Activated effector memory CD4-positive, alpha-beta T cell treated with Interleukin-2 at 50 U/mL for 16 hours (primary cell): ENCODE measurements at regions not wholly inside any gene's neighbourhood (a gene's known extent, or its start where the extent isn't known, plus 50 kb on each side); places are given as distances from the start of the nearest gene placed in this dataset.
"Not testable (repeated sequence)": the region's sequence is repeated elsewhere in the genome, so short reads cannot be mapped to it uniquely, and the experiment has no call there.

ENCODE experiments used
- DNase-seq: peaks from one replicate; pipeline ENCODE4 v3.0.0-alpha.2; 2020

DNA sequence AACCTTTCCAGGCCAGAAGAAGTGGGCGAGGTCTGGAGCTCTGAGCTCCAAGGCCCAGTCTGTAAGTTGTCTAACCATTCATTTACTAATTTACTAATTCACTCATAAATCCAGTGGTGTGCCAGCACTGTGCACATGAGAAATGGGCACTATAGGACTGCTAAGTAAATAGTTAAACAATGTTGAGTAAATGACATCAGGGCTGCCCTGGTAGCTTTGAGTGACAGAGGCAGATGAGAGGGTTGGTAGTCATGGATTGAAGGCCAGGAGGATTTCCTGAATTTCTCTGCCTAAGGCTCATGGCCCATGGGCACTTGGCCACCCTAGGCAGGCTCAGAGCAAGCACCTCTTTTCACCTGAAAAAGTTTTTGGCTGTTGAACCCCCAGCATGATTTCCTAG is 216.9 kb upstream of the RXFP2 start:
- no peak for DNase-seq

DNA sequence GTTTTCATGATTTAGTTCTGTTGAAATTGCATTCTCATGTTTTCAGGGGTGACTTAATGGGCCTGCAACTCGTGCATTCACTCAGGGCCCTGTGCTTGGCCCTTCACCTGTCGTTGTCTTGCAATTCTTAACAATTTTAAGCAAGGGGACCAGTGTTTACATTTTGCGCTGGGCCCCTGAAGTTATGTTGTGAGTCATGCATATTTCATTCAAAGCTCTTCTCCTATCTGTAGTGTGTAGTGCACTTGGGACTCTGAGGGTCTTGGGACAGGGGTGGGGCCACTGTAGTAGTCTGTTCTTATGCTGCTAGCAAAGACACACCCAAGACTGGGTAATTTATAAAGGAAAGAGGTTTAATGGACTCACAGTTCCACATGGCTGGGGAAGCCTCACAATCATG is 211.2 kb upstream of the RXFP2 start:
- no peak for DNase-seq

DNA sequence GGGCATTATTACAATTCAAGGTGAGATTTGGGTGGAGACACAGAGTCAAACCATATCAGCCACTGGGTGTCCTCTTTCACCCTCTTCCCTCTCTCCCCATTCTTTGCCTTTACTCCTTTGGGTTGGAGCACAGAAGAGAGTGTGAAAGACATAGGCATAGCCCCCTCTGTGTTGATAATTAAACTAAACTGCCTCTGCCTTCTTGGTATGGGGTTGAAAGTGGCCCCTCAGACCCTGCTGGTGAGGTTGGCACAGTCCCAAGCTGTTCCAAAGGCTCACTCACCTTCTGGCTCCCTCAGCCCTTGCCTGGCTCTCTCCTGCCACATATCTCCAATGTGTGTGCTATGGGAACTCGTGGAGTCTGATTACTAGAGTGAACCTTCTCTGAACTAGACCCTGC is 210.6 kb upstream of the RXFP2 start:
- no peak for DNase-seq

DNA sequence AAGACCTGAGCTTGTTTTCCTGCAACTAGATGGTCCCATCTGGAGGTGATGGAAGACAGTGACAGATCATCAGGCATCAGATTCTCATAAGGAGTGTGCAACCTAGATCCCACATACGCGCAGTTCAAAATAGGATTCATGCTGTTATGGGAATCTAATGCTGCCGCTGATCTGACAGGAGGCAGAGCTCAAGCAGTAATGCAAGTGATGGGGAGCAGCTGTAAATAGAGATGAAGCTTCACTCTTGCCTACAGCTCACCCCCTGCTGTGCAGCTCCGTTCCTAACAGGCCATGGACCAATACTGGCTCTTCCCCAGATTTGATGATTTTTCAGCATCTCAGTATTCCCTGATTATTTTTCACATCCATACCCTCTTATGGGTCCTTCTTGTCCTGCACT is 208.4 kb upstream of the RXFP2 start:
- DNase-seq = no peak

DNA sequence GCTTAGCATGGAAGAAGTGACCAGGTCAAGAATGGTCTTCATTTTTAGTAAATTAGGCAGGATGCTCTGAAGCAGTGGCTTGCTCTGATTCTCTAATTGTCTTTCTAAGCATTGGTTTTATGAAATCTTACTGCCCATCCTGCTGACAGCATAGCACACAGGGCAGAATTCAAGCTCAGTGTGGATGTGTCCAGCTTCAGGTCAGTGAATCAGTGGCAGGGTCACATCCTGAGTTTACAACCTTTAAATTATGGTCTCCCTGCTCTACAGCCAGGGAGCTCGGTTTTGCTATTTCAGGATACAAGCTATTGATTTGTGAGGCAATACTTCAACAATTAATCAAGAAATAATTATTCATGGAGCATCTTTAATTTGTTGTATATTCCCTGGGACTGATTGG is 202.3 kb upstream of the RXFP2 start:
- no peak for DNase-seq

DNA sequence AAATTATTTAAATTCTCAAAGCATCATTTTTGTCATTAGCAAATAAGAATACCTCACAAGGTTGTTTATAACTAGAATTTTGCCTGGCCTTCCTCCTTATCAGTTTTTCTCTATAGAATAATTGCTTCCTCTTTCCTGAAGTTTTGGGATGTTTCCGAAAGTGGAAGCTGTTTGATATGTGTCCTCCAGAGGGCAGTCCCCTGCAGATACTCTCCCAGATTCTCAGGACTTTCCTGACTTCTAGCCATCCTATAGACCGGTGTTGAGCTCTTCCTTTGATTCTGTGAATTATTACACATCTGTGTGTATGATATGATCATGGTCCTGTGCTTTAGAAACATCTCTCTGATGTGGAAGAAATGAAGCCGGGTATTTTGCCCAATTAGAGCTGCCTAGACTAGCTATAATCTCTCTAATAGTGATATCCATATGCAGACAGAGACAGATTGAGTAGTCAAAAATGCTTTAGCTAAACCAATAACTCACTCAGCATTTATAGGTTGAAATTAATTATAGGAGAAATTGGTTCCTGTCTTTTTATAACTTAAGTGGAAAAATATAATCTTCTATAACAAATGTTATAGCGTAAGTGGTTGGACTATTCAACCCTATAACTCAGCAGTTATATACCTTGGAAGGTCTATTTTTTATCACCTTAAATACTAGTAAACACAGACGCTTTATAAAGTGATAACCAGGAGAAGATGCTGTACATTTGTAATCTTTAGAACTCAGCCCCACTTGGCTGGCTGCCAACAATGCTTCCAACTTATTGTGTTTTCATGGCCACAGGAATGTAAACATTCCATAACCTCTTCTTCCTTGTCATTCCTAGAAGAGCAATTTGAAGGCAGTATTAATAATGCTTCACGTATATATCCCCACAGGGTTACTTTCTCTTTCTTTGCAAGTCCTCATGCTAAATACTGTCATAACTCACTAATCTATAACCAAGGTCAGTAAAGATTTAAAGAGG is 201.0 kb upstream of the RXFP2 start:
- DNase-seq = no peak

DNA sequence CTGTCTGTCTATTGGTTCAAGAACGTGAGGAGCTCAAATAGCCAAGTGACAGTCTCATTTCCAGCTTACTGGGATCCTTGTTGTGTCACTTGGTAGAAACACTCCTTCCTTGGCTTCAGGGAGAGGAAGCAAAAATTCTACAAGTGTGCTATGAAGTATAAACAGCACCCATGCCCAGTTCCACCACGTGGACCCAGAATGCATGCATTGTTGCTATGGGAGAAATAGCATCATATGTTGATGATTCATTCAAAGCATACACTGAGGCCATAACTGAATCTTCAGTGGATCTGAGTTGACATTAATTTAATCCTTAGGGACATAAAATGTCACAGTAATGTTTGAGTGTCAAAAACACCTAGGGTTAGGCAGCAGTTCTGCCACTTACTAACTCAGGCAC is 199.0 kb upstream of the RXFP2 start:
- no peak for DNase-seq

DNA sequence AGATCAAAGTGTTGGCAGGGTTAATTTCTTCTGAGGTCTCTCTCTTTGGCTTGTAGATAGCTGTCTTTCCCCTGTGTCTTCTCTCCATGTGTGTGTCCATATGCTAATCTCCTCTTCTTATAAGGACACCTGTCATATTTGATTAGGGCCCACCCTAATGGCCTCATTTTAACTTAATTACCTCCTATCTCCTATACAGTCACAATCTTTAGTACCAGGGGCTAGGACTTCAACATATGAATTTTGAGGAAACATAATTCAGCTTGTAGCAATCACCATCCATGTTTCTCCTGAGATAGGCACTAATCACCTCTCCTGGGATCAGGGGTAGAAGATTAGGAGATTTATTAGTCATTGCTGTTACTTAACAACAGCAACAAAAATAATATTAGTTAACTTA is 196.1 kb upstream of the RXFP2 start:
- DNase-seq = no peak

DNA sequence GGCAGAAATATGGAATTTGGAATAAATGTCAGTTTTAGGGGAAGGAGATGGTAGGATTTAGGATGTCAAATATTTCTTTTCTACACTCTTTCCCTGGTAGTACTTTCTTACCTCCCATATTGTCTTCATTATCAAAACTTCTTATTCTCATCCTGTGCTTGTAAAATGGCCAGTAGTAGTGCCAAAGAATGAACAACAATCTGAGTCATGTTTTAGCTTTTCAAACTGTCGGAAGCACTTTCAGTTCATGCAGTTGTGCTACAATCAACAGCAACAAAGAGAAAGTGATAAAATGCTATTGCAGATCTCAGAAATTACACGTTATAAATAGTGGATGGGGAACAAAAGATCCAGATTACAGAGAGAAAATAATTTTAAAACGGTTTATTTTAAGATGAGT is 193.7 kb upstream of the RXFP2 start:
- no peak for DNase-seq

DNA sequence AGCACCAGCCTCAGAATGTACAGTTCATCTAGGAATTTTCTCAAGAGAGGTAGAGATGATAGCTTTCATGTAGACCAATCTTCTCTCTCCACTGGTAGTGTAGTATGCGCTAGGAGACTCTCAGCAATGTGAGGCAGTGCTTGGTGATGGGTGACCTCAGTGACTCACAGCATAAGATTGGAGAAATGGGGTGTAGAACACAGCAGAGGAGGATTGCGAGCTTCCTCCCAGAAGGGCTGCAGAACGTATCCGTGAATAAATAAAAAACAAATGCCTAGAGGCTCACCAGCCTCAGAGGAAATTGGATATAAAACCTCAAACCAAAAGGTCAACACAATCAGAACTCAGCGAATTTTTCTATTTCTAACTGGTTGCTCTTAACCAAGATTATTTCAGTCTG is 182.9 kb upstream of the RXFP2 start:
- DNase-seq = no peak

DNA sequence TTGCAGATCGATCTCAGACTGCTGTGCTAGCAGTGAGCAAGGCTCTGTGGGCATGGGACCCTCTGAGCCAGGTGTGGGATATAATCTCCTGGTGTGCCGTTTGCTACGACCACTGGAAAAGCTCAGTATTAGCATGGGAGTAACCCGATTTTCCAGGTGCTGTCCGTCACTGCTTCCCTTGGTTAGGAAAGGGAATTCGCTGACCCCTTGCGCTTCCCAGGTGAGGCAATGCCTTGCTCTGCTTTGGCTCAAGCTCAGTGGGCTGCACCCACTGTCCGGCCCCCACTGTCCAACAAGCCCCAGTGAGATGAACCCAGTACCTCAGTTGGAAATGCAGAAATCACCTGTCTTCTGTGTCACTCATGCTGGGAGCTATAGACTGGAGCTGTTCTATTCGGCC is 155.1 kb upstream of the RXFP2 start:
- DNase-seq = not testable (repeated sequence)

DNA sequence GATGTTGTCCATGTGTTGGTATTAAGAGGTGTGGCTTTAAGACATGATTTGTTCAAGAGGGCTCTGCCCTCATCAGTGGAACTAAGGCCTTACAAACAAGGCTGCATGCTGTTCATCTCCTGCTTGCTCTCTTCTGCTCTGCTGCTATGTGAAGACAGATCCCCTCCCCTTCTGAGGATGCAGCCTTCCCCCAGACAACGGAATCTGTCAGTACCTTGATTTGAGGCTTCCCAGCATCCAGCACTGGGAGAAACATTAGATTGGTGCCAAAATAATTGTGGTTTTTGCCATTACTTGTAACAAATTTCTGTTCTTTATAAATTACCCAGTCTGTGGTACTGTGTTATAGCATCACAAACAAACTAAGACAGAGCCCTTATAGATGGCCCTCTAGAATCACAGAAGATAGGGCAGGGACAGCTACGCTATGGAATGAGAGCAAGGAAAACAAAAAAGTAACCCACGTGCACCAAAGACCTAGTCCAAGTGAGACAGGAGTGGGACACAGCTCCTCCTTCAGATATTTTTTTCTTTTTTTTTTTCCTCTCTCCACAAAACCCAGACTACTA is 151.5 kb upstream of the RXFP2 start:
- no peak for DNase-seq

DNA sequence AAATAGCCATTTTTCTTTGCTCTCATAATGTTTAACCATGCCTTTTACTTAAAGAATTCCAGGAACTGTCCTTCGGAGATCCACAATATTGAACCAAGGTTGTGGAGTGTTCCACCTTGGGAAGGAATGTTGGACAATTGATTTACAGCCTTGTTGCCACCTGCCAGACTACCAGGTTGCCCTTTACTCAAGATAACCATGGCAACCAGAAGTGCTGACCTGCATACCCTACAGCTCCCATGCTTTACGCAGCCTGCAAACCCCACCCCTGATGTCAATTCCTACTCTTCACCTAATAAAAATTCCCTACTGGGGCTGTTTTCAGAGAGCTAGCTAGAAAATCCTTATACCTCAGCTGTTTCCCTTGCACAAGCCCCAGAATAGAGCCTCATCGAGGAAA is 151.0 kb upstream of the RXFP2 start:
- DNase-seq = no peak

DNA sequence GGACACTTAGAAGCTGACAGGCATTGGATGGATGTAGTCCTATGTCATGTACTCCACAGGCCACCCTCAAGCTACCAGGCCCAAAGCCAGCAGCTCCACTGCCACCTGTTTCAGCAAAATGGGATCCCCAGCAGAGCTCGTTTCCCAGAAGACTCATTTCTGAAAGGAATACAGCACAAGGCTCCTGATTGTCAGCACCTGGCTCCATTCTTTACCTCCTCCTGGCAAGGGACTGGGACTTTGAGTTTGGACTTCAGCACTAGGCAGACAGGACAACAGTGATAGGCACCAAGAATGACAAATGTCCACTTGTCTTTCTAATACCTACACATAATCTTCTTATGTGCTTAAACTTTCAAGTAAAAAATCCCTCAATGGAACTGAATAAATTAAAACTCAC is 150.4 kb upstream of the RXFP2 start:
- DNase-seq = no peak

DNA sequence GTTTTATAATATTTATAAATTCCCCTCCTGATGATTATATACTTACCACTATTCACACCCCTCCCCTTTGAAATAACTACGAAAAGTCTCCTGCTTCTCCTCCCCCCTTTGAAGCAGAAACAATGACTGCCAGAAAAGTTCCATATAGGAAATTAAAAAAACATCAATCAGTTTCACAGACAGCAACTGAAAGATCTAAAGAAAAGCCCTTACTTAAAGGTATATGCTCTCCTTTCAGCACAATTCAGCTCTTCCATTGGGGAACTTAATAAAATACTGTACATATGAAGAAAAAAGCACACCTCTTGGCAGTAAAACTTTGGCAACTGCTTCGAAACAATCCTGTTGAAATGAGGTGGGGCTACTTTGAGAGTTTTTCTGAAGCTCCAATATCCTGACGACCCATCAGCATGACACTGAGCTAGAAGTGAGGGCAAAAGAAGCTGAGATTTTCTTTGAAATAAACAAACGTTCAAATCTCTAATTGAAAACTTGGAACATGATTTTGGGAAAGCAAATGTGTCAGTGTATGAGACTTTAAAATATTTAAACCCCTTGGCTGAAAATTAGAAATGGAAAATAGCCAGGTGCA is 147.6 kb upstream of the RXFP2 start:
- no peak for DNase-seq

DNA sequence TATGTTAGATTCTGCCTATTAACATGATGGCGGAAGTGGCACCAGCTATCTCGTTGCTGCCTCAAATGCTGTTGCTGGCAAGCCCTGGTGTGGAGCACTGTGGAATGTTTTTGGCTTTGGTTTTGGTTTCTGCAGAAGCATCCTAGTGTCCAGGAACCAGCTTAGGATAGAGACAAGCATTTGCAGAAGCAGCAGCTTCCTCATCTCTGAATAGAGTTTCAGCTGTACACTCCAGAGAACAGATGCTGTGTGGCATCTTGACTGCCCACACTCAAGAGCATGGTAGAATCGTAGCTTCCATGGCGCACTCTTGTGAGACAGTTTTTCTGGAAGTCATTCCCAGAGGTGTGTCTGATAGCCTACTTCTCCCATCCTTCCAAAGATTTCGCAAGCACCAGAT is 145.3 kb upstream of the RXFP2 start:
- no peak for DNase-seq

DNA sequence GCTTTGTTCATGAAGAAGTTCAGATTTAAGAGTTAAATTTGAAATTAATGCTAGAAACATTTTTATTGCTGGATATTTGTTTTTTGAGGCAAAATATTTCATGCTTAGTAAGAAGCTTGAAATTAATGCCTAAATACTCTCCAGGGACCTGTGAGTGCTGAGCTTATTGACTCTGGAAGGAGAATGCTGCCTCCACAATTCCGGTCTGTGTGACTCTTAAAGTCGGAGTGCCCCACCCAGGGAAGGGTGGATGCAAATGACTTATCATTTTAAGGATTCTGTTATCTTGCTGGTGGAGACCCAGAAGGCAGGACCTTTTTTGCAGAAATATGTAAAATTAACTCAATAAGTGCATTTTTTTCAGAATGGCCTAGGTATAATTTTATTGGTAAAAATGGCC is 143.8 kb upstream of the RXFP2 start:
- no peak for DNase-seq

DNA sequence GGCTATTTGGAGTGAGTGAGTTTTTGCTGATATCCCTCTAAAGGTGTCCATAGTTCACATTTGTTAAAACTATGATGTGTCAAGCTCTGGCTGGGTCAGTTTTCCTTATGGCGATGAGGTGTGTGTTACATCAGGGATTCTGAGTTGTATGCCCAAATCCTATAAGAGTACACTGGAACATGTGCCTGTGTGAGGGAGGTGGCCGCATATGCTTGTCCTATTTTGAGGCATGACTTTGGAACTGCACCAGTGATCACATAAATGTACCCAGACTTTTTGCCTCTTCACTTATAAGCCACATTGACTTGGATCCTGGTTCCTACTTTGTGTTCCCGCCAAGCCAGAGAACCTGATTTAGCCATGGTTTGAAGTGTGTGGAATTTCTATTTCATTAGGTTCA is 140.3 kb upstream of the RXFP2 start:
- DNase-seq = no peak

DNA sequence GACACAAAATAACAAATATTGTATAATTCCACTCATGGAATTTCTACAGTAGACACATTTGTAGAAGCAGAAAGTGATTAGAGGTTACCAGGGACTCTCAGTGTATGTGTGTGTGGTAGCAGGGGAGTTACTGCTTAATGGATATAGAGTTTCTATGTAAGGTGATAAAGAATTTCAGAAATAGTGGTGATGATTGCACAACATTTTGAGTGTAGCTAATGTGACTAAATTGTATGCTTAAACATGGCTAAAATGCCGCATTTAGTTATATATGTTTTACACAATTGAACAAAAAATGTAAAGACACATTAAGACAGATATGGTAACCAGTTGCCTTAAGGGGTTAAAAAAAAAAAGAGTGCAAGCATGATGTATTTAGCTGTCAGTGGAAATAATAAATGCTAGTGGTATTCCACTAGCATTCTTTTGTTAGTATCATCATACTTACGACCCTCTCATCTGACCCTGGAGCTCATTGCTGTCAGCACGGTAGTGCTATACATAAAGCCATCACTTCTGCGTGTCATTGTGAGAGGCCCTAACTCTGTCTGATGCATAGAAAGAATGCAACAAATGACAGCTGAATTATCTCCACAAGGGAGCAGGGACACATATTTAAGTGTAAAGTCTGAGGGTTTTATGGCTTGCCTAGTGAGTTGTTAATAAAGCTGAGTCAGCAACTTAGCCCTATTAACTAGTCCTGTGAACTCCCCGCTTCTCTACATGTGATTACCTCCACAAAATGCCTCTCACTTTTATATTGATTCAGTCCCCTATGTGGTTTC is 134.1 kb upstream of the RXFP2 start:
- DNase-seq = no peak

DNA sequence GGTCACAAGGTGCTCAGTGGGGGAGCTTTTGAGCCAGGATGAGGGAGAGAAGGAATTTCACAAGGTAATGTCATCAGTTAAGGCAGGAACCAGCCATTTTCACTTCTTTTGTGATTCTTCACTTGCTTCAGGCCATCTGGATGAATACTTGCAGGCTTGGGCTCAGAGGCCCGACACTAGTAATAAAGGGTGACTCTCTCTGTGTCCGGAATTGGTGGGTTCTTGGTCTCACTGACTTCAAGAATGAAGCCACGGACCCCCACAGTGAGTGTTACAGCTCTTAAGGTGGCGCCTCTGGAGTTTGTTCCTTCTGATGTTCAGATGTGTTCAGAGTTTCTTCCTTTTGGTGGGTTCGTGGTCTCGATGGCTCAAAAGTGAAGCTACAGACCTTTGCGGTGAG is 131.8 kb upstream of the RXFP2 start:
- DNase-seq = not testable (repeated sequence)

DNA sequence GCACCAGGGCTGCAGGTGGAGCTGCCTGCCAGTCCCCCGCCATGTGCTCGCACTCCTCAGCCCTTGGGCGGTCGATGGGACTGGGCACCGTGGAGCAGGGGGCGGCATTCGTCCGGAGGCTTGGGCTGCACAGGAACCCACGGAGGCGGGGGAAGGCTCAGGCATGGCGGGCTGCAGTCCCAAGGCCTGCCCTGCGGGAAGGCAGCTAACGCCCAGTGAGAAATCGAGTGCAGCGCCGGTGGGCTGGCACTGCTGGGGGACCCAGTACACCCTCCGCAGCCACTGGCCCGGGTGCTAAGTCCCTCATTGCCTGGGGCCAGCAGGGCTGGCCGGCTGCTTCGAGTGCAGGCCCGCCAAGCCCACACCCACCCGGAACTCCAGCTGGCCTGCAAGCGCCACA is 130.5 kb upstream of the RXFP2 start:
- DNase-seq = not testable (repeated sequence)

DNA sequence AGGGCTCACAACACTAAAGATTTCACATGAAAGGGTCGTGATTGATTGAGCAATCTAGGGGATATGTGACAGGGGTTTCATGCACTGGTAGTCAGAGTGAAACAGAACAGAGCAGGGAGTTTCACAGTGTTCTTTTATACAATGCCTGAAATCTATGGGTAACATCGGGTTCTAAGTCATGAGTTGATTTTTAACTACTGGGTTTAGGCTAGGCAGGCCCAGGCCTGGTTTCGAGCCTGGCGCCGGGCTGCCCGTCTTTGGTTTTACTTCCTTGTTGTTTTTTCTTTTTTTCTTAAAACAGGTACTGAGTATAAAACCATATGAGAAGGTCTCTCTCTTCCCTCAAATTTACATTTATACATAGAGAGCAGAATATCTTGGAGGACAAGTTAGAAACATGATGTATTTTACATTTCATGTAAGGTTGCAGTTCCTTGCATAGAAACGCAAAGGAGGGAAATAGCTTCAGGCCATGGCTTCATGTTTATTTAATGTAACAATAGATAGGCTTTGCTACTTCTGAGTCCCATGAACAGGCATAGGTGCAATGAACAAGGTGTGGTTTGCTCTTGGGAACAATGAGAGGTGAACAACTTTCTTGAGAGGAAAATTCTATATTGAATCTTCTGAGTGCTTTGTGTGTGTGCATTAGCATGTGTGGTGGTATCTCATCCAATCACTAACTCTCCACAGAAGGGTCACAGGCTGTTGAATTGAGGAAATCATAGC is 128.9 kb upstream of the RXFP2 start:
- no peak for DNase-seq

DNA sequence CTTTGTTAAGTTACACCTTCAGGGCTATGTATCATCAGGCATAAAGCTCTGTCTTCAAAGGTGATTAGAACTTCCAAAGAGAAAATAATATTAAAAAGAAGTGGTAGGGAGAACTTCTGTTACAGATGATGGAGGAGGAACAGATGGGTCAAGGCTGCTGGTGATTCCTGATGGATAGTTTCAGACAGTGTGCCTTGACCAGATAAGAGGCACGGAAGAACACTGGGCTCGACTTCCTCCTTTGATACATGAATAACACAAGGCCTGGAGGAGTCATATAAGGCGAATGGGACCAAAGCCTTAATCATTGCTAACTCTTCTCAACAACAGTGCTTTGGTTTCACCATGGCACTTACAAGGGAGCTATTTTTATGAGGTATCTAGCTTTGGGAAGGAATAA is 128.1 kb upstream of the RXFP2 start:
- no peak for DNase-seq
